ENCODE measurements at regions not wholly inside any gene's neighbourhood (a gene's known extent, or its start where the extent isn't known, plus 50 kb on each side); places are given as distances from the start of the nearest gene placed in this dataset.

GRCh38 chr13:58865286-58865685 is 1233.7 kb downstream of the PCDH17 start:
- DNase-seq (ENCODE audit: low spot score), result no peak
- TF ChIP-seq CTCF (IDR thresholded peaks at IDR 0.05; ENCODE audit: borderline replicate concordance, control extremely low read depth, extremely low read depth, insufficient read depth, missing control alignments), result no peak
- in situ Hi-C loops (cut with MboI; ENCODE audit: low sequenced_read_pairs, unreplicated experiment), result no loop called here

GRCh38 chr13:58869566-58869965 is 1238.0 kb downstream of the PCDH17 start:
- in situ Hi-C loops (cut with MboI; ENCODE audit: low sequenced_read_pairs, unreplicated experiment), result no loop called here
- TF ChIP-seq CTCF (IDR thresholded peaks at IDR 0.05; ENCODE audit: borderline replicate concordance, control extremely low read depth, extremely low read depth, insufficient read depth, missing control alignments), result no peak
- DNase-seq (ENCODE audit: low spot score), result no peak

GRCh38 chr13:58876473-58876872 is 1244.9 kb downstream of the PCDH17 start:
- TF ChIP-seq CTCF (IDR thresholded peaks at IDR 0.05; ENCODE audit: borderline replicate concordance, control extremely low read depth, extremely low read depth, insufficient read depth, missing control alignments), result no peak
- in situ Hi-C loops (cut with MboI; ENCODE audit: low sequenced_read_pairs, unreplicated experiment), result no loop called here
- no peak for DNase-seq (ENCODE audit: low spot score)

GRCh38 chr13:58879114-58879513 is 1247.6 kb downstream of the PCDH17 start:
- no peak for DNase-seq (ENCODE audit: low spot score)
- in situ Hi-C loops (cut with MboI; ENCODE audit: low sequenced_read_pairs, unreplicated experiment), result no loop called here
- TF ChIP-seq CTCF (IDR thresholded peaks at IDR 0.05; ENCODE audit: borderline replicate concordance, control extremely low read depth, extremely low read depth, insufficient read depth, missing control alignments), result no peak

DNA sequence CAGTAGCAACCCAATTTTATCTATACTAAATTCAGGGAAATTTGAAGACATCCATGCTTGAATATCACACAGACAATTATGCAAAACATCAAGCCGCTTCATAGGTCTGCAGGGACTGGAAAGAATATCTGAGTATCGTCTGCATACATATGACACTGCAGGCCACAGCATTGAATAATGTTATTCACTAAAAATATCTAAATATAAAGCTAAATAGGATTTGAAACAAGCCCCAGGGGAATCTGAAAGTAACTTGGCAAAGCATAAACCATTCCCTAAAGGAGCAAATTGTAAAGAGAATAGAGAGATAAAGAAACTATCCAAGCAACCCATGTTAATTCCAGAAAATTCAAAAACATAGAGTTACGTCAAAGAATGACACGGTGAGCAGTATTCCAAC is 1251.0 kb downstream of the PCDH17 start:
- in situ Hi-C loops (cut with MboI; ENCODE audit: low sequenced_read_pairs, unreplicated experiment), result no loop called here
- DNase-seq (ENCODE audit: low spot score), result no peak
- TF ChIP-seq CTCF (IDR thresholded peaks at IDR 0.05; ENCODE audit: borderline replicate concordance, control extremely low read depth, extremely low read depth, insufficient read depth, missing control alignments), result no peak

GRCh38 chr13:58883405-58883804 is 1251.9 kb downstream of the PCDH17 start:
- no peak for TF ChIP-seq CTCF (IDR thresholded peaks at IDR 0.05; ENCODE audit: borderline replicate concordance, control extremely low read depth, extremely low read depth, insufficient read depth, missing control alignments)
- in situ Hi-C loops (cut with MboI; ENCODE audit: low sequenced_read_pairs, unreplicated experiment), result no loop called here
- DNase-seq (ENCODE audit: low spot score), result no peak
